Mucosa of stomach (tissue), 1 donor: ENCODE measurements at regions not wholly inside any gene's neighbourhood (a gene's known extent, or its start where the extent isn't known, plus 50 kb on each side); places are given as distances from the start of the nearest gene placed in this dataset.

Source experiments
- H3K27me3 ChIP-seq: one replicate; pipeline ENCODE4 v1.7.0; 2013; ENCODE audit warnings: mild to moderate bottlenecking, low read length; ENCODE audit not compliant: control insufficient read depth, insufficient read depth
- H3K36me3 ChIP-seq: one replicate; pipeline ENCODE4 v1.7.0; 2013; ENCODE audit warnings: low read length; ENCODE audit not compliant: control insufficient read depth, insufficient read depth
- H3K4me1 ChIP-seq: one replicate; pipeline ENCODE4 v1.7.0; 2013; ENCODE audit warnings: mild to moderate bottlenecking, low read length; ENCODE audit not compliant: control insufficient read depth, insufficient read depth
- H3K4me3 ChIP-seq: one replicate; pipeline ENCODE4 v1.7.0; 2013; ENCODE audit warnings: low read length
- H3K9ac ChIP-seq: one replicate; pipeline ENCODE4 v1.7.0; 2013; ENCODE audit warnings: mild to moderate bottlenecking, low read length, moderate library complexity
- H3K9me3 ChIP-seq: one replicate; pipeline ENCODE4 v1.7.0; 2013; ENCODE audit warnings: mild to moderate bottlenecking, low read length, moderate library complexity; ENCODE audit not compliant: control insufficient read depth
- donor health status: Pancreatic carcinoma.

DNA sequence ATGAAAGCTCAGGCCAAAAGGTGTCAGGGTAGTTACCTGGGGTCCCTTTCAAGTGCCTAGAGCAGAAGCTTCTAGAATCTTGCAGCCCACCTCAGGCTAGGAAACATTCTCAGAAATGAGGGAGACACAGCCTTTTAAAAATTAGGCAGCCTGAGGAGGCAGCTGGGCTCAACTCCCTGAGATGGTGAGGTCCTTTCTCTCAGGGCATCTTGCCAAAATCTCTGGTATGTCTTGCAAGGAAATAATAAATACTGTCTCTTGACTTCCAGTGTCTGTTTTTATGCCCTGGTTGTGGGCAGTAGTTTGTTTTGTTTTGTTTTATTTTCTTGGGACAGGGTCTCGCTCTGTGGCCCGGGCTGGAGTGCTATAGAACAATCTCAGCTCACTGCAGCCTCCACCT, 100.9 kb upstream of the APC start:
- Histone ChIP-seq H3K36me3 (no peaks in the 10 kb centered on the region), H3K4me3 (no peak overlapping the region), H3K9me3 (no peaks in the 10 kb centered on the region), H3K27me3 (no peaks in the 10 kb centered on the region), H3K9ac (no peak overlapping the region), H3K4me1 (no peaks in the 10 kb centered on the region)

- Histone ChIP-seq H3K4me1 (no peaks in the 10 kb centered on the region), H3K9ac (no peak overlapping the region), H3K36me3 (no peaks in the 10 kb centered on the region), H3K4me3 (no peak overlapping the region), H3K27me3 (no peaks in the 10 kb centered on the region), H3K9me3 (no peaks in the 10 kb centered on the region)
Measured at GRCh38 chr5:112637343-112637742, 100.3 kb upstream of the APC start.

DNA sequence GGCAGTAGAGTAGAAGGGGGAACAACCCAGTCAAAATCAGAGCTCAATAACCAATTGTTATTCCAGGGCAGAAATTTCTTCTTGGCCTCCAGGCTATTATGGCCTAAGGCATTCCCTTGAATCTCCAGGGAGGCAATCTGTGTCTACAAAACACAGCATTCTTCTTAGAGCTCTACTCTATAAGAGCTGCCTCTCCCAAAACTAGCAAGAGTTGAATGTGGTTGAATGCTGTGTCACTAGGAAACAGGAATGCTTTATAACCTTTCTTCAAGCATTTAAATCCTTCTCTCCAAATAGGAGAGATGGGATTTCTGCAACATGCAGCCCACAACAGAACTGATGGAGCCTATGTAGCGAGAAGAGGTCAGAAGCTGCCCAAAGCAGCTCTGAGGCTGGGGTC, 97.1 kb upstream of the APC start:
- Histone ChIP-seq H3K36me3 (no peaks in the 10 kb centered on the region), H3K9me3 (no peaks in the 10 kb centered on the region), H3K9ac (no peak overlapping the region)

GRCh38 chr5:112641515-112642110, 96.1 kb upstream of the APC start:
- Histone ChIP-seq H3K4me1 (no peaks in the 10 kb centered on the region), H3K36me3 (no peaks in the 10 kb centered on the region), H3K27me3 (no peaks in the 10 kb centered on the region), H3K9me3 (no peaks in the 10 kb centered on the region), H3K4me3 (no peak overlapping the region), H3K9ac (no peak overlapping the region)

More for the DNA sequence above, 97.1 kb upstream of the APC start:
- no peaks in the 10 kb centered on the region for H3K4me1 ChIP-seq
- no peak overlapping the region for H3K4me3 ChIP-seq
- no peaks in the 10 kb centered on the region for H3K27me3 ChIP-seq

DNA sequence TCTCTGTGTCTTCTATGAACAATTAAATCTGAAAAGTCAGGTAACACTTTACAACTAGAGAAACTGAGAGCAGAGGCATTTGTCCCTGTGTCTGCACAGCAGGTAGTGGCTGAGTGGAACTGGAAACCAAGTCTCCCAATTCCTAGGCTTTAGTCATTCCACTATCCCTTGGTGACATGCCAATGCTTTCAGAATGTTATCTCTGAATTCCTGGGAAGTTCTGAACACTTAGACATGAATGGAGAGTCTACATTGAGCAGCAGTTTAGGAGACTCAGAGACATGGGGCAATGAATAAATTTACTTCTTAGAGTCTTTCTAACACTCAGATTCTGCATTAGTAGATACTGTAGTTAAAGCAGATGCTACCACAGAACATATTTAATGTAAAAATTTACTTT, 94.8 kb upstream of the APC start:
- Histone ChIP-seq H3K4me1 (no peaks in the 10 kb centered on the region), H3K36me3 (no peaks in the 10 kb centered on the region), H3K9ac (no peak overlapping the region), H3K9me3 (no peaks in the 10 kb centered on the region), H3K27me3 (no peaks in the 10 kb centered on the region), H3K4me3 (no peak overlapping the region)

DNA sequence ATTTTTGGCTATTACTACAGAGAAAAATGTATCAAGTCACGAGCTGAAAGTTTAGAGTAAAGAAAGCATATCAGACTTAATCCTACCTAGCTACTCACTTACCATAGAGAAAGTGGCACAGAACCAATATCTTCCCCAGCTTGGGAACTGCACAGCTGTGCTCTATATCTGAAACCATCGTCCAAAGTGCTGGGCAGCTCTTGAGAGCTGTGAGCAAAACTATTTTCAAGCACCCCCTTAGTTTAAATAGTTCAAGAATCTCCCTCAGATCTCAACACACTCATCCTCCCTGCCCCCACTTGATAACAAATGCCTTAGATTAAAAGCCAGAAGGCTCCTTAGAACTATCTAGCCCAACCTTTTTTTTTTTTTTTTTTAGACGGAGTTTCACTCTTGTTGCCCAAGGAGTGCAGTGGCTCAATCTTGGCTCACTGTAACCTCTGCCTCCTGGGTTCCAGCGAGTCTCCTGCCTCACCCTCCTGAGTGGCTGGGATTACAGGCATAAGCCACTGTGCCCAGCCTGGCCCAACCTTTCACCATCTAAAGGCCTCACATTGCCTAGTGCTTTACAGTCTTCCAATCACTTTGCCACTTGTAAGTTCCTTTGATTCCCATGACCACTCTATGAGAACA, 94.2 kb upstream of the APC start:
- Histone ChIP-seq H3K27me3 (no peaks in the 10 kb centered on the region), H3K36me3 (no peaks in the 10 kb centered on the region), H3K9ac (no peak overlapping the region), H3K9me3 (no peaks in the 10 kb centered on the region), H3K4me3 (no peak overlapping the region), H3K4me1 (no peaks in the 10 kb centered on the region)

- Histone ChIP-seq H3K9ac (no peak overlapping the region), H3K4me3 (no peak overlapping the region), H3K4me1 (no peaks in the 10 kb centered on the region), H3K9me3 (no peaks in the 10 kb centered on the region), H3K36me3 (no peaks in the 10 kb centered on the region), H3K27me3 (no peaks in the 10 kb centered on the region)
Measured at GRCh38 chr5:112646139-112646936, 91.3 kb upstream of the APC start.

- no peaks in the 10 kb centered on the region for H3K9me3 ChIP-seq
- no peaks in the 10 kb centered on the region for H3K4me1 ChIP-seq
- H3K27me3 ChIP-seq, result no peaks in the 10 kb centered on the region
- H3K9ac ChIP-seq, result no peak overlapping the region
- H3K4me3 ChIP-seq, result no peak overlapping the region
- H3K36me3 ChIP-seq, result no peaks in the 10 kb centered on the region
Measured at GRCh38 chr5:112647428-112647827, 90.3 kb upstream of the APC start.

DNA sequence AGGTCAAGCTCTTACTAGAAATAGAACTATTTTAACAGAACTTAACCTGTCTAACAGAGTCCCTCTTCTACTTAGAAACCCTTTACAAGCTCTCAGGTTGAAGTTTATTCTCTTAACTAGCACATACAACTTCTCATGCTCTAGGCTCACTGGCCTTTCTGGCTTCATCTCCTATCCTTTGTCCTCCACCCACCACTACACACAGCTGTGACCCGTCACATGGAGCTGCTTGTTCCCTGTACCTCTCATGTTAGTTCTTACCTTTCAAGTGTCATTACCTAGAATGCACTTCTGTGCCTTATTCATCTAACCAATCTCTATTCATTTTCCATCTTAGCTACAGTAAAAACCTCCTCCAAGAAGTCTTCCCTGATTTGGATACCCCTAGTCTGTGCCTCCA, 89.4 kb upstream of the APC start:
- no peaks in the 10 kb centered on the region for H3K27me3 ChIP-seq
- no peaks in the 10 kb centered on the region for H3K4me1 ChIP-seq
- H3K9me3 ChIP-seq, result no peaks in the 10 kb centered on the region

GRCh38 chr5:112649882-112650281, 87.8 kb upstream of the APC start:
- no peaks in the 10 kb centered on the region for H3K9me3 ChIP-seq
- H3K27me3 ChIP-seq, result no peaks in the 10 kb centered on the region
- no peak overlapping the region for H3K4me3 ChIP-seq
- H3K9ac ChIP-seq, result no peak overlapping the region
- H3K4me1 ChIP-seq, result no peaks in the 10 kb centered on the region
- no peaks in the 10 kb centered on the region for H3K36me3 ChIP-seq

More for the DNA sequence above, 89.4 kb upstream of the APC start:
- Histone ChIP-seq H3K4me3 (no peak overlapping the region), H3K36me3 (no peaks in the 10 kb centered on the region), H3K9ac (no peak overlapping the region)

DNA sequence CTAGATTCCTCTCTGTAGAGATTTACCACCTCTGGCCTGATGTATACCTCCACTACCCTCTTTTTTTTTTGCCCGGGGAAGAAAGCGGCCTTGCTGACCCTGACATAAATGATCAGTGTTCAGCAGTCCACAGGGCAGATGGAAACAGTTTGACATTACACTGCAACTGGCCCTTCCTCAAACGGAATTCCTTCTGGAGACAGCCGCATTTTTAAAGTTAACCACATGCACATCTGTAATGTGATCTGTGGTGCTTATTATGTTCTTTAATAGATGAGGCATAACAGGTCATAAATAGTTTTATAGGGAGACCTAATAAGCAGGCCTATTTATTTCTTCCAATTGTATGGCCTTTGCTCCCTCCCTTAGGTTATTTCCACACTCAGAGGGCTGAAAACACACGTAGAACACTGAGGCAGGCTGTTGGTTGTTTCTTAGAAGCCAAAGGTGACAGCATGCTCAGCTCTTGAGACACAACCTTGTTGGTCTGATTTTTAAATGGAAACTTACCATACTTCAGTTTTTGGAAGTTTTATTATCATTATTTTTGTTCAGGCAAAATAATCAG, 84.0 kb upstream of the APC start:
- Histone ChIP-seq H3K4me3 (no peak overlapping the region), H3K27me3 (no peaks in the 10 kb centered on the region), H3K9me3 (no peaks in the 10 kb centered on the region)

GRCh38 chr5:112655513-112655912, 82.2 kb upstream of the APC start:
- Histone ChIP-seq H3K36me3 (no peaks in the 10 kb centered on the region), H3K9me3 (no peaks in the 10 kb centered on the region), H3K4me1 (no peaks in the 10 kb centered on the region), H3K4me3 (no peak overlapping the region), H3K27me3 (no peaks in the 10 kb centered on the region), H3K9ac (no peak overlapping the region)

More for the DNA sequence above, 84.0 kb upstream of the APC start:
- H3K4me1 ChIP-seq, result no peaks in the 10 kb centered on the region
- H3K9ac ChIP-seq, result no peak overlapping the region
- H3K36me3 ChIP-seq, result no peaks in the 10 kb centered on the region
